Endothelial cell of umbilical vein (primary cell): ENCODE measurements at regions not wholly inside any gene's neighbourhood (a gene's known extent, or its start where the extent isn't known, plus 50 kb on each side); places are given as distances from the start of the nearest gene placed in this dataset.

ENCODE experiments used
- CTCF ChIP-seq, 2 donors: IDR thresholded peaks; 1 replicate in 1 of 2; 2 replicates in 1 of 2; pipeline ENCODE4 v1.5.1; 2011; ENCODE audit warnings: low read length in 2 of 2, mild to moderate bottlenecking in 2 of 2, moderate library complexity in 2 of 2, control low read depth in 1 of 2, inconsistent platforms in 1 of 2, low read depth in 1 of 2; ENCODE audit not compliant: insufficient read depth in 1 of 2; ENCODE audit errors: extremely low read depth in 1 of 2
- EZH2 ChIP-seq: IDR thresholded peaks from 2 replicates; pipeline ENCODE4 v1.6.1; 2012; ENCODE audit warnings: borderline replicate concordance, low read depth, mild to moderate bottlenecking, moderate library complexity, low read length, inconsistent platforms; ENCODE audit not compliant: severe bottlenecking
- JUN ChIP-seq: IDR thresholded peaks from 2 replicates; pipeline ENCODE4 v1.6.1; 2011; ENCODE audit warnings: borderline replicate concordance, low read depth; ENCODE audit not compliant: insufficient read length, insufficient read depth
- MAX ChIP-seq: IDR thresholded peaks from 2 replicates; pipeline ENCODE4 v1.6.1; 2011; ENCODE audit not compliant: insufficient read depth, insufficient read length
- MYC ChIP-seq: IDR thresholded peaks from one replicate; pipeline ENCODE4 v1.6.1; 2011; ENCODE audit warnings: mild to moderate bottlenecking, low read depth, low read length
- POLR2A ChIP-seq: IDR thresholded peaks from 2 replicates; pipeline ENCODE4 v1.6.1; 2012; ENCODE audit warnings: low read depth, mild to moderate bottlenecking, control low read depth, low read length
- POLR2AphosphoS5 ChIP-seq: IDR thresholded peaks from 2 replicates; pipeline ENCODE4 v1.6.1; 2012; ENCODE audit warnings: low read depth, mild to moderate bottlenecking, control low read depth, low read length, moderate library complexity; ENCODE audit not compliant: insufficient read depth

- no peak for TF ChIP-seq EZH2
- TF ChIP-seq CTCF (IDR thresholded peaks at IDR 0.05; ENCODE audit: extremely low read depth in 1 of 2, insufficient read depth in 1 of 2, low read depth in 1 of 2, low read length in 2 of 2) = no peak
- TF ChIP-seq POLR2AphosphoS5 = no peak
- no peak for TF ChIP-seq POLR2A
- no peak for TF ChIP-seq JUN
- no peak for TF ChIP-seq MAX
- no peak for TF ChIP-seq MYC
Observed at GRCh38 chrX:116862340-116862739, 399.6 kb upstream of the CT83 start.
